ENCODE measurements at regions not wholly inside any gene's neighbourhood (a gene's known extent, or its start where the extent isn't known, plus 50 kb on each side); places are given as distances from the start of the nearest gene placed in this dataset.

GRCh38 chr12:127257366-127257935 lies 1009.5 kb upstream of the TMEM132C start:
- TF ChIP-seq CTCF (conservative IDR thresholded peaks at IDR 0.05; ENCODE audit: low read length): no peak
- no peak for TF ChIP-seq EZH2phosphoT487 (IDR thresholded peaks at IDR 0.05; ENCODE audit: borderline replicate concordance, low read depth, low read length)
